ENCODE measurements at regions not wholly inside any gene's neighbourhood (a gene's known extent, or its start where the extent isn't known, plus 50 kb on each side); places are given as distances from the start of the nearest gene placed in this dataset.

DNA sequence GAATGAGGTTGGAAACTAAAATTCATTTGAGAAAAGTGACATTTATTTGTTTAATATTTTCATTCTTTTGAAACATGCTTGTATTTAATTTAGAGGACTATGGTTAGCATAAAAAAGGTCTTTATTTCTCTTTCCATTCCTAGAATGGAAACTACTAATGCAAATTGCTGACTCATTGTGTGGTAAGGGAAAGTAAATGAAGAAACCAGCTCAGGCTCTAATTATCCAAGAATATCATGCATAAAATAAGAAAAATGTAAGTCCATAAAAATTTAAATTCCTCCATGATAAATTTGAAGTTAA lies 777.0 kb upstream of the SLITRK1 start:
- Mint-ChIP-seq H3K27ac (ENCODE audit: unreplicated experiment) (no peak overlapping the region), H3K36me3 (ENCODE audit: insufficient read depth, unreplicated experiment) (no peaks in the 10 kb centered on the region), H3K27me3 (ENCODE audit: insufficient read depth, unreplicated experiment) (no peaks in the 10 kb centered on the region), H3K4me1 (ENCODE audit: low read depth, unreplicated experiment) (peaks cover 11% of the 10 kb centered on the region), H3K4me3 (ENCODE audit: unreplicated experiment) (no peak overlapping the region), H3K9me3 (ENCODE audit: unreplicated experiment) (no peaks in the 10 kb centered on the region)
- no peak overlapping the region for H3K4me3 ChIP-seq (ENCODE audit: low read depth, low read length)
- DNase-seq: no peak
- H3K4me1 ChIP-seq: no peaks in the 10 kb centered on the region
- no peaks in the 10 kb centered on the region for H3K27me3 ChIP-seq (replicated peaks; ENCODE audit: control insufficient read depth, insufficient read depth, low read length)
- H3K36me3 ChIP-seq (ENCODE audit: control insufficient read depth, insufficient read depth, low read length): no peaks in the 10 kb centered on the region
- POLR2A ChIA-PET: no interaction called here
- CTCF ChIA-PET: no interaction called here
- BruUV-seq (replicated peaks): no TSS peak
- intact Hi-C loops (cut with micrococcal nuclease; ENCODE audit: unreplicated experiment): no loop called here
- no peak for TF ChIP-seq CTCF (IDR thresholded peaks at IDR 0.05; ENCODE audit: insufficient read depth in 1 of 2, low read depth in 1 of 2, low read length in 1 of 2, severe bottlenecking in 1 of 2, unreplicated experiment in 1 of 2)
- no peaks in the 10 kb centered on the region for H3K9me3 ChIP-seq

- H3K4me1 ChIP-seq: no peaks in the 10 kb centered on the region
- no TSS peak for BruUV-seq (replicated peaks)
- intact Hi-C loops (cut with micrococcal nuclease; ENCODE audit: unreplicated experiment): no loop called here
- H3K27ac Mint-ChIP-seq (ENCODE audit: unreplicated experiment): no peak overlapping the region
- H3K4me3 Mint-ChIP-seq (ENCODE audit: unreplicated experiment): no peak overlapping the region
- H3K4me3 ChIP-seq (ENCODE audit: low read depth, low read length): no peak overlapping the region
- H3K36me3 Mint-ChIP-seq (ENCODE audit: insufficient read depth, unreplicated experiment): no peaks in the 10 kb centered on the region
- H3K27me3 ChIP-seq (replicated peaks; ENCODE audit: control insufficient read depth, insufficient read depth, low read length): no peaks in the 10 kb centered on the region
- H3K4me1 Mint-ChIP-seq (ENCODE audit: low read depth, unreplicated experiment): peaks cover 11% of the 10 kb centered on the region
- ChIA-PET CTCF (no interaction called here), POLR2A (no interaction called here)
- no peaks in the 10 kb centered on the region for H3K27me3 Mint-ChIP-seq (ENCODE audit: insufficient read depth, unreplicated experiment)
- no peaks in the 10 kb centered on the region for H3K9me3 Mint-ChIP-seq (ENCODE audit: unreplicated experiment)
- TF ChIP-seq CTCF (IDR thresholded peaks at IDR 0.05; ENCODE audit: insufficient read depth in 1 of 2, low read depth in 1 of 2, low read length in 1 of 2, severe bottlenecking in 1 of 2, unreplicated experiment in 1 of 2): no peak
- no peaks in the 10 kb centered on the region for H3K36me3 ChIP-seq (ENCODE audit: control insufficient read depth, insufficient read depth, low read length)
- DNase-seq: no peak
- H3K9me3 ChIP-seq: no peaks in the 10 kb centered on the region
These were observed 776.5 kb upstream of the SLITRK1 start for GRCh38 chr13:84658491-84659358.

- Histone ChIP-seq H3K4me1 (no peaks in the 10 kb centered on the region), H3K27me3 (replicated peaks; ENCODE audit: control insufficient read depth, insufficient read depth, low read length) (no peaks in the 10 kb centered on the region), H3K4me3 (ENCODE audit: low read depth, low read length) (no peak overlapping the region), H3K36me3 (ENCODE audit: control insufficient read depth, insufficient read depth, low read length) (no peaks in the 10 kb centered on the region), H3K9me3 (no peaks in the 10 kb centered on the region)
- Mint-ChIP-seq H3K27ac (ENCODE audit: unreplicated experiment) (no peak overlapping the region), H3K36me3 (ENCODE audit: insufficient read depth, unreplicated experiment) (no peaks in the 10 kb centered on the region), H3K9me3 (ENCODE audit: unreplicated experiment) (no peaks in the 10 kb centered on the region), H3K4me1 (ENCODE audit: low read depth, unreplicated experiment) (no peaks in the 10 kb centered on the region), H3K27me3 (ENCODE audit: insufficient read depth, unreplicated experiment) (no peaks in the 10 kb centered on the region), H3K4me3 (ENCODE audit: unreplicated experiment) (no peak overlapping the region)
- intact Hi-C loops (cut with micrococcal nuclease; ENCODE audit: unreplicated experiment): no loop called here
- DNase-seq: no peak
- ChIA-PET CTCF (no interaction called here), POLR2A (no interaction called here)
- no peak for TF ChIP-seq CTCF (IDR thresholded peaks at IDR 0.05; ENCODE audit: insufficient read depth in 1 of 2, low read depth in 1 of 2, low read length in 1 of 2, severe bottlenecking in 1 of 2, unreplicated experiment in 1 of 2)
- BruUV-seq (replicated peaks): no TSS peak
These were observed 773.4 kb upstream of the SLITRK1 start for GRCh38 chr13:84655677-84656076.

All from Caco-2 (cell line).